Esophagus muscularis mucosa (tissue), 3 donors: ENCODE measurements at regions not wholly inside any gene's neighbourhood (a gene's known extent, or its start where the extent isn't known, plus 50 kb on each side); places are given as distances from the start of the nearest gene placed in this dataset.

Experiments used
- CTCF ChIP-seq, 3 experiments: fragments of 200-600 bp in 2 of 3; fragments of 450-650 bp in 1 of 3; sonication (generic) in 2 of 3; IDR thresholded peaks; one replicate each; pipeline ENCODE4 v1.5.1; 2017 to 2019; ENCODE audit warnings: antibody characterized with exemption in 3 of 3, mild to moderate bottlenecking in 2 of 3, moderate library complexity in 1 of 3
- POLR2A ChIP-seq: fragments of 450-650 bp; IDR thresholded peaks from one replicate; pipeline ENCODE4 v1.6.1; 2017; ENCODE audit warnings: antibody characterized with exemption, moderate library complexity, mild to moderate bottlenecking, low read depth

GRCh38 chr11:86155200-86155844 is 86.4 kb upstream of the PICALM start:
- TF ChIP-seq CTCF (IDR thresholded peaks at IDR 0.05) (no peak), POLR2A (no peak)
